AG04449 (cell line): ENCODE measurements at regions not wholly inside any gene's neighbourhood (a gene's known extent, or its start where the extent isn't known, plus 50 kb on each side); places are given as distances from the start of the nearest gene placed in this dataset.
"Not testable (repeated sequence)": the region's sequence is repeated elsewhere in the genome, so short reads cannot be mapped to it uniquely, and the experiment has no call there.

Experiments
- CTCF ChIA-PET: fragments of 350-600 bp; formaldehyde crosslinking; extraction: SDS; loops from one replicate; lab custom pipeline; 2021; ENCODE audit warnings: antibody characterized with exemption; lab: Yijun Ruan, JAX
- POLR2A ChIA-PET: fragments of 400-600, 350-600 bp; formaldehyde crosslinking; extraction: SDS; loops from one replicate; lab custom pipeline; 2020; ENCODE audit warnings: antibody characterized with exemption, inconsistent platforms; lab: Yijun Ruan, JAX
- DNase-seq: peaks from one replicate; pipeline ENCODE4 v3.0.0-alpha.2; 2010; ENCODE audit warnings: low read depth, low spot score
- H3K4me3 ChIP-seq: 2 replicates; pipeline ENCODE4 v1.5.1; 2011; ENCODE audit warnings: low read depth, mild to moderate bottlenecking, control low read depth, low read length
- TF ChIP-seq, protein P1 (sequence below): IDR thresholded peaks from one replicate; pipeline ENCODE4 v1.5.1; 2011; ENCODE audit warnings: mild to moderate bottlenecking, moderate library complexity, low read length, control low read depth, inconsistent platforms; ENCODE audit not compliant: insufficient read depth; ENCODE audit errors: missing control alignments

- POLR2A ChIA-PET, result no interaction called here
Observed at GRCh38 chr6:106858653-106859092, 115.9 kb downstream of the CD24 start.

GRCh38 chr6:106857771-106858652, 116.5 kb downstream of the CD24 start:
- ChIA-PET CTCF (no interaction called here), POLR2A (no interaction called here)
- TF ChIP-seq, protein P1, sequence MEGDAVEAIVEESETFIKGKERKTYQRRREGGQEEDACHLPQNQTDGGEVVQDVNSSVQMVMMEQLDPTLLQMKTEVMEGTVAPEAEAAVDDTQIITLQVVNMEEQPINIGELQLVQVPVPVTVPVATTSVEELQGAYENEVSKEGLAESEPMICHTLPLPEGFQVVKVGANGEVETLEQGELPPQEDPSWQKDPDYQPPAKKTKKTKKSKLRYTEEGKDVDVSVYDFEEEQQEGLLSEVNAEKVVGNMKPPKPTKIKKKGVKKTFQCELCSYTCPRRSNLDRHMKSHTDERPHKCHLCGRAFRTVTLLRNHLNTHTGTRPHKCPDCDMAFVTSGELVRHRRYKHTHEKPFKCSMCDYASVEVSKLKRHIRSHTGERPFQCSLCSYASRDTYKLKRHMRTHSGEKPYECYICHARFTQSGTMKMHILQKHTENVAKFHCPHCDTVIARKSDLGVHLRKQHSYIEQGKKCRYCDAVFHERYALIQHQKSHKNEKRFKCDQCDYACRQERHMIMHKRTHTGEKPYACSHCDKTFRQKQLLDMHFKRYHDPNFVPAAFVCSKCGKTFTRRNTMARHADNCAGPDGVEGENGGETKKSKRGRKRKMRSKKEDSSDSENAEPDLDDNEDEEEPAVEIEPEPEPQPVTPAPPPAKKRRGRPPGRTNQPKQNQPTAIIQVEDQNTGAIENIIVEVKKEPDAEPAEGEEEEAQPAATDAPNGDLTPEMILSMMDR, result no peak
- no peak overlapping the region for H3K4me3 ChIP-seq
- DNase-seq, result no peak

More at GRCh38 chr6:106858653-106859092, 115.9 kb downstream of the CD24 start:
- no peak for DNase-seq
- H3K4me3 ChIP-seq, result no peak overlapping the region
- CTCF ChIA-PET, result no interaction called here
- TF ChIP-seq, protein P1, result no peak

- DNase-seq, H3K4me3 ChIP-seq, CTCF ChIA-PET, POLR2A ChIA-PET: not testable (repeated sequence)
Observed at GRCh38 chr6:106857310-106857709, 117.2 kb downstream of the CD24 start.

- CTCF ChIA-PET, result no interaction called here
- TF ChIP-seq, protein P1, result no peak
- POLR2A ChIA-PET, result no interaction called here
- H3K4me3 ChIP-seq, result no peak overlapping the region
- DNase-seq, result no peak
Observed at GRCh38 chr6:106856227-106856874, 118.2 kb downstream of the CD24 start.

DNA sequence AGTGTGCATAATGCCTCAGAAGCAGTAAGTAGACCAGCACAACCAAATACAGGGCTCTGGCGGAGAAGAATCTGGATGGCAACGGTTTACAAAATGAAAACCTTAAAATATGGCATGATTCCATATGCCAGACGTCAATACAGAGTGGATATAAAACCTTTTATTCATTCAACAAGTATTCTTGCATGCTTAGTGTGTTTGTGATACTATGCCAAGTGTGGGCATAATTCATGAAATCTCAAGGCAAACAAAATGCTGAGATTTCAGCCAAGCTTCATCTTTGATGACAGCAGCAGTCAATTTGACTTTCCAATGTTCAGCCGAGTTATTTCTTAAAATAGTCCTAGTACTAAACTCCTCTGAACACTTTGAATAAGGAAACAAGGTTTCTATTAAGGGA, 119.4 kb downstream of the CD24 start:
- no peak for DNase-seq

DNA sequence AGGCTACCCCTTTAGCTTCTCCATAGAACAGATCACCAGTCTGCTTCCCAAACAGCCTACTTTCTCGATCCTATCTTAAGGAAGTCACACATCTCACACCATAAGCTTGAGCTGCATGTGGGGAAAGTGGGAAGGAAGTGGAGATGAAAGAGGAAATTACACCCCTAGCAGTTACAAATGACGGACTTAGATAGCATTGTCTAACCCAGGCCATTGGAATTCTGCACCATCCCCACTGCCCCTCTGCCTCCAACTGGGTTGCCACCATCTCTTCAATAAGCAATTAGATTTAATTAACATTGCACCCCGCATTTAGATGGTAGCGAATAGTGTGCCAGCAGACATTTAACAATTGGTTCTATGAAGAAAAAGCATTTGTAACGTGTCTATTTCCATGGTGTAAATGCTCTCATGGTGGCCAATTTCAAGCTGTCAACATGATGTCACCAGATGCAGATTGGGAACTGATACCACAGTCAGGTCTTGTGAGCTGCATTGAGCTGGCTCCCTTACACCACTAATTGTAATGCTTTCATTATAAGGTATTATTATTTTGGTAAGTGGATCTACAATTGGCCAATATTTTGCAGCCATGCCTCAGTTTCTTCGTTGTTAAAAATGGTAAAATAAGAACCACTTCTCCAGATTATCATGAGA, 124.7 kb downstream of the CD24 start:
- no peak for DNase-seq
- ChIA-PET CTCF (no interaction called here), POLR2A (no interaction called here)
- TF ChIP-seq, protein P1, result no peak
- H3K4me3 ChIP-seq, result no peak overlapping the region

More for the DNA sequence above, 119.4 kb downstream of the CD24 start:
- ChIA-PET CTCF (no interaction called here), POLR2A (no interaction called here)
- no peak overlapping the region for H3K4me3 ChIP-seq
- TF ChIP-seq, protein P1, result no peak
